HG03432 (cell line): ENCODE measurements at regions not wholly inside any gene's neighbourhood (a gene's known extent, or its start where the extent isn't known, plus 50 kb on each side); places are given as distances from the start of the nearest gene placed in this dataset.
A peak's percentile ranks its signal among the peaks of the same experiment; 100 is the strongest.

Experiments
- ATAC-seq: cut with Tn5 transposase; IDR thresholded peaks from one replicate; pipeline ENCODE4 v1.9.1; 2021; ENCODE audit warnings: mild to moderate bottlenecking, moderate library complexity; ENCODE audit not compliant: unreplicated experiment

- no peak for ATAC-seq
These were observed 184.7 kb upstream of the PLPP4 start for GRCh38 chr10:120272350-120272749.

DNA sequence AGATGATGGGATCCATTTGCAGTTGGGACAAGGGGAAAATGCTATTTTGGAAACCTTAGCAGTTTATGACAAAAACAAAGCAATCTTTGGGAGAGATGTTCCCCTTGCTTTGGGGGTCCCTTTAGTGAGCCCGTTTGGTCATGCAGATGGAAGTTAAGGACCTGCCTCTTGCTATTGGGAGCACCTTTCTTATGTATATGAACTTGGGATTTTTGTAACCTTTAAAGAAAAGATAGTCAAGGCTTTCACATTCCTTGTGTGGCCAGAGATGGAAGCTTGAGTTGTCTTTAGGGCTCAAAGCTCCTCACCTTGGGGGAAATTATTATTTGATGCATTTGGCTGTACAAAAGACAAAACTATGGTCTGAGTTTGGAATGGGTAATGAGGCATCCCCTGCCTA is 179.0 kb upstream of the PLPP4 start:
- ATAC-seq: no peak

- no peak for ATAC-seq
These were observed 177.8 kb upstream of the PLPP4 start for GRCh38 chr10:120279196-120279595.

DNA sequence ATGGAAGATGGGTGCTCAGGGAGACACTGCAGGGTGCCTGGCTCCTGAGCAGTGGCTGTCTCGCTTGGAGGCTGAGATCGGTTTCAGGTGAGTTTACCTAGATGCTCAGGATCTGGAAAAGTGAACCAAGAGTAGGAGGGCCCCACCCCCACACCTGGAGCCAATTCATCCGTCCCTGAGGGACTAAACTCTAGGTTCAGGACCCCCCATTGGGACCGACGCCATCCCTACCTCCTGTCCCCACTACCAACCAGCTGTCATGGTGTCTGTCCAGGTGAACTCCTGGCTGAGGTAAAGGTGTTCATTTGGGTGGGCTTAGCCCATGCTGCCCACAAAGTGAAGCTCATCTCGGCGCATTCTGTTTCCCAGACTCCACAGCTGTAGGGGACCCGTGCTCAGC is 174.6 kb upstream of the PLPP4 start:
- no peak for ATAC-seq

GRCh38 chr10:120282846-120283492 is 174.1 kb upstream of the PLPP4 start:
- ATAC-seq: no peak

DNA sequence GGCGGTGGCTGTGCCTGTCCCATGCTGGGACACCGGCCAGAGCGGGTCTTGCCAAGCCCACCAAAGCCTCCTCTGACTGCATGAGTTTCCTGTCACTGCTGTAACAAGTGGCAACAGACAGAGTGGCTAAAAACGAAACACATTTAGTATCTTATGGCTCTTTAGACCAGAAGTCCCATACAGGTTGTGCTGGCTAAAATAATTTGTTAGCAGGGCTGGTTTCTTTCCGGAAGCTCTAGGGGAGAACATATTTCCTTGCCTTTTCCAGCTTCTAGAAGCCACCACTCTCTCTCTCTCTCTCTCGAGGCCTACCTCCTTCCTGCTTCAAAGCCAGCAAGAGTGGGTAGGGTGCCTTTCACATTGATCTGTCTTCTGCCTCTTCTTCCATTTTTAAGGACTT is 171.6 kb upstream of the PLPP4 start:
- no peak for ATAC-seq

DNA sequence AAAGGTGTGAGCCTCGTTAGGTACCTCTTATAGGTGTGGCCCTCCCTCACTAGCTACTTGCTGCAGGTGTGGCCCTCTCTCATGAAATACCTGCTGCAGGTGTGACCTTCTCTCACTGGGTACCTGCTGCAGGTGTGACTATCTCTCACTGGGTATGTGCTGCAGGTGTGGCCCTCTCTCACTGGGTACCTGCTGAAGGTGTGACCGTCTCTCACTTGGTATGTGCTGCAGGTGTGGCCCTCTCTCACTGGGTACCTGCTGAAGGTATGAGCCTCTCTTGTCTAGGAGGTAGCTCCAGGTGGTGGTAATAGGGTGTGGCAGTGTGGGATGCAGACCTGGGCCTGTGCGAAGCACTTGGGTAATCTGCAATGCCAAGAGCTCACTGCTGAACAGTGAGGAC is 170.7 kb upstream of the PLPP4 start:
- ATAC-seq: no peak

DNA sequence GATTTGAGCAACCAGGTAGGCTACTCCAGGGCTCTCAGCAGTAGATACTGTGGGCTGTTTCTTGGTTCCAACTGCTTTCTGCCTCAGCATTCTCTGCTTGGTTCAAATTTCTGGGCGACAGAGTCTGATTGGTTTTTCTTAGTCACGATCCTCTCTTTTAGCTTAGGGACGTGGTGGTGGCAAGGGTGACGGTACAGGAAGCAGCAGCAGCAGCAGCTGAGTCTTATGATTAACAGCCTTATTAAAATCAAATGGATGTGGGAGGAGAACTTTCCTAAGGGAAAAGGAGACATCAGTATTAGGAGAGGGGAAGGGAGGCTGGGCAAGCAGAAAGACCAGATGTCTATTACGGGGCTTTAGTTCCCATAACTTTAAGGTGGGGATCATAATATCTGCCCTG is 156.5 kb upstream of the PLPP4 start:
- no peak for ATAC-seq

DNA sequence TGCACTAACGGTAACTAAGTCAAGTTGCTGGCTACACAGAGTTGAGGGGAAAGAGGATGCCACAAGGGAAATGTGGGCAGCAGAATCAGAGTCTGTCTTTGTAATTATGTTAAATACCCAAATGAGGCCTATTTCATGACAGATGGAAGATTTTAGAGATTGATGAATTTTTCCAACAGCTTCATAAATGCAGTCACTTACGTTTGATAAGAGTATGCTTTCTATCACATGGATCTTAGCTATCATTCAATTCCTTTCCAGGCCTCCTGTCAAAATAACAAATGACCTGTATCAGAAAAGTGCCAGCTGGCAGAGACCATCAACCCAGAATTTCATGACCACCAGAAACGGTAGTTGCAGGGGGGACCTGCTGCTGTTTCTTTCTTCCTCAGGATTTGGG is 148.4 kb upstream of the PLPP4 start:
- no peak for ATAC-seq

GRCh38 chr10:120313715-120314114 is 143.3 kb upstream of the PLPP4 start:
- ATAC-seq: no peak

- ATAC-seq: no peak
These were observed 142.6 kb upstream of the PLPP4 start for GRCh38 chr10:120314442-120314841.

- no peak for ATAC-seq
These were observed 138.2 kb upstream of the PLPP4 start for GRCh38 chr10:120318862-120319261.

DNA sequence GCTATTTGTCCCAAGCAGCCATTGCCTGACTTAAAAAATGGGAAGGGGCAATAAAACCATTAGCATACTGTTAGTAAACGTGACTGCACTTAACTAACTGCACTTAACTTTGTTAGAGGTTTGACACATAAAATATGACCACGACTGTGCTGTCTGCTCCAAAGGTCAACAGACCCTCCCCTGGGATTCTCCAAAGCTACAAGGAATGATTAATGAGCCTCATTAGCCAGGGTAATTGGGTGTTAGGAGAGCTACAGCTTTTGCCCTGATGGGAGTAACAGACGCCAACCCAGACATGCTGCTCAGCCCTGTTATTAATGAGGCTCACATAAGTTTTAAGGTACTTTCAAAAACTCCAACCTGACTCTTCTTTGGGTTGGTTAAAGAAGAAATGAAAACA is 129.4 kb upstream of the PLPP4 start:
- ATAC-seq: no peak

GRCh38 chr10:120328647-120329046 is 128.4 kb upstream of the PLPP4 start:
- no peak for ATAC-seq

DNA sequence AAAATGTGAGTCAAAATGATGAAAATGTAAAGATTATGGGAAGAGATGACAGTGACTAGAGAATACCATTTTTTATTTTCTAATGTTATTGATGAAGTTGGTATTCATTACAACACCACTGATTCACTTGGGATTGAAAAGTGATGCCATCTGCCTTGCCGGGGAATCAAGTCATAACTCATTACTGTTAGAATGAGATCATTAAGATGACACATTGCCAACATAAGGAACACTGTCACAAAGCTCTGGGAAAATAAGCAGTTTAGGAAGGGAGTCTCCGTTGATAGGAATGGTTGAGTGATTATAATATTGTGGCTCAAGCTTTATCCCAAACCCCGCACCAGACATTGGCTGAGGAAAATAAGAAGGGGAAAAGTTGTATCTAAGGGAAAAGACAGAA is 121.5 kb upstream of the PLPP4 start:
- no peak for ATAC-seq

DNA sequence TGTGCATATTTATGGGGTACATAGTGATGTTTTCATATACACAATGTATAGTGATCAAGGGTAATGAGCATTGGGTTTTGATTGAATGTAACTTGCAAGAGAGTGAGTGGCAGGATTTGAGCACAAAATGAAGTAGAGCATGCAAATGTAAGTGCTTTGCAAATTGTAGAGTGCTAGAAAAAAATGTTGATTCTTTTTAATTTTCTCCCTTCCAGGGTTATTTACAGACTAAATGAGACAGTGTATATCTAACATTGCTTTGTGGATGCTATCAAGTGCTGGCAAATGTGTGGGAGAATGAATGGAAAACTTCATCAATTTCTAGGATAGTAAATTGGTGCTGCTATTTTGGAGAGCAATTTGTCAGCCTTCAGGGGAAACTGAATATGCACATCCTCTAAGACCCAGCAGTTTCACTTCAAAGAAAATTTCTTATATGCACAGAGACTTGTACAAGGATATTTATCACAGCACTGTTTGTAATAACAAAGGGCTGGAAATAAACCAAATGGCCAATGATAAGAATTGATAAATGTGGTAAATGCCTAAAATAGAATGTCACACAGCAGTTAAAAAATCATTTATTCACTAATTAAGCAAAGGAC is 120.6 kb upstream of the PLPP4 start:
- no peak for ATAC-seq

DNA sequence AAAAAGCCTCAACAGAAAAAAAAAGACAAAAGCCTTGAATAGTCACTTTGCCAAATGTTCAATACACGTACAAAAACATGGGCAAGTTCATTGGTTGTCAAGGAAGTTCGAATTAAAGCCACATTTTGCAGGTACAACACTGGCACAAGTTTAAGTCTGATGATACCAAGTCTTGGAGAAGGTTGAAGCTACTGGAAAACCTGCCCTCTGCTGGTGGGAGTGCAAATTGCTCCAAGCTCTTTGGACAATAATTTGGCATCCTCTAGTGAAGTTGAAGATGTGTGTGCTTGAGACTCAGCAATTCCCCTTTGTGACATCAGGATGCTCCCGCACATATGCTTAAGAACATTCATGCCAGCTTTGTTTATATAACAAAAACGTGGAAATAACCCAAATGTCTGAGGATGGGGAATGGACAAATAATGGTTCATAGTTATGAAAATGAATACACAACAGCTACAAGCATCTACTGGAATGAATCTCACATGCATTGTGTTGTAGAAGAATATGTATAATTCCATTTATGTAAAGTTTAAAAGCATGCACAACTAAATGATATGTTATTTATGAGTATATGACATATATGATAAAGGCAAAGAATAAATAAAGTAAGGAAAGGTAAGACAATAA is 120.0 kb upstream of the PLPP4 start:
- ATAC-seq: peak; percentile 70

DNA sequence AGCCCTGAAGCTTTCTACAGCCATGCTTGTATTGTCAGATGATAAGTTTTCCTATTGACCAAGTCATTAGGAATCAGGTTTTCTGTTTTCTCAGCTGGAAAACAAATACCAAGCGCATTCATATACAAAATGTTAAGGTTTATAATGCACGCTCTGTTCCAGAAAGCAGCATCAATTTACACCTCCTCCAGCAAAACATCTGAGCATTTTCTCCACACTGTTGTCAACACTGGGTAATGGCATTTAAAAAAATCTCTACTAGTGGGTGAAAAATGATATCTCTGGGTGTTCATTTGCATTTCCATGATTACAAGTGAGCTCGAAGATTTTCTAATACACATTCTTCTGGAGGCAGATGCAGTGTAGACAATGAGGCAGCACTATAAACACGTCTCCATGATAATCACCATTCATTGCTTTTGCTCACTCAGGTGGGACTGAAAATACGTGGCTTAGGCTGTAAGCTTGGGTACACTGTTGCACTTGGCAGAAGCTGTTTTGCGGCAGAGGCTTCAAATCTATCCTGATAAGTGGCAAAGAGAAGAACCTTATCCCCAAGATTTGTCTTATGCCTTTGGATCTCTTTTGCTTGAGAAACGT is 114.8 kb upstream of the PLPP4 start:
- no peak for ATAC-seq

DNA sequence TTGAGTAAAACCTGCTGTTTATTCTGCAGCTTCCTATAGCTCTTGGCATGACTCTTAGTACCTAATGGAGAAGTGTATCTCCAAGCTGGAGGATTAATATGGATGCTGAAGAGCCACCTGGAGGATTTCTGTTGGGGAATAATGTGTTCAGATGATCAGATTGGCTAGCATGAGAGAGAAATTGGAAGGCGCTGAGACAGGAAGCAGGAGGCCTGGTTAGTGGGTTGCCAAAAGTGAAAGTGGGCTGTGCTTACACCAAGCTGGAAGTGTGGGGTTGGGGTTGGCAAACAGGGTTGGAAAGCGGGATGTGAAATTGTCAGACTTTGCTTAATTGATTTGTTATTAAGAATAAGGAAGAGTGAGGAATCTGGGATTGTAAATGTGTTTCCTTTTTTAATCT is 111.8 kb upstream of the PLPP4 start:
- no peak for ATAC-seq

DNA sequence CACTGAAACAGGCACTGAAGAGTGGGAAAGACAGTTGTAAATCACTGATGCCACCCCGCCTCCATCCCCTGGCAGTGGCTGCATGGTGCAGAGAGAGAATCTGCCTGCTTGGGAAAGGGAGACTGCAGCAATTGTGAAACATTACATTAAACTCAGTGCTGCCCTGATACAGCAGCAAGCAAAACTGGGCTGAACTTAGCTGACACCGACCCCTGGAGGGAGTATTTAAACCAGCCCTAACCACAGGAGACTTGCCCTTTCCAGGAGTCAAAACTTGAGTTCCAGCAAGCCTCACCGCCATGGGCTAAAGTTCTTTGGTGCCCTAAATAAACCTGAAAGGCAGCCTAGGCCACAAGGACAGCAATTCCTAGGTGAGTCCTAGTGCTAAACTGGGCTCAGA is 109.4 kb upstream of the PLPP4 start:
- no peak for ATAC-seq

- ATAC-seq: no peak
These were observed 108.0 kb upstream of the PLPP4 start for GRCh38 chr10:120349069-120349468.

- ATAC-seq: no peak
These were observed 101.6 kb upstream of the PLPP4 start for GRCh38 chr10:120355425-120355824.
